HEK293 (cell line): ENCODE measurements at regions not wholly inside any gene's neighbourhood (a gene's known extent, or its start where the extent isn't known, plus 50 kb on each side); places are given as distances from the start of the nearest gene placed in this dataset.

Source experiments
- CTCF ChIA-PET: fragments of 350-600 bp; formaldehyde crosslinking; extraction: SDS; loops from one replicate; lab custom pipeline; 2021; ENCODE audit warnings: antibody characterized with exemption; lab: Yijun Ruan, JAX
- POLR2A ChIA-PET: fragments of 300-600 bp; formaldehyde crosslinking; extraction: SDS; loops from one replicate; lab custom pipeline; 2020; ENCODE audit warnings: antibody characterized with exemption, inconsistent platforms; lab: Yijun Ruan, JAX
- H3K27ac ChIP-seq: fragments of 200-500 bp; sonication (Bioruptor generic); 2 replicates; pipeline ENCODE4 v1.5.1; 2014; ENCODE audit warnings: low read depth, low read length, control low read depth, inconsistent platforms; ENCODE audit errors: extremely low read depth
- H3K36me3 ChIP-seq, 2 experiments: fragments of 200-500 bp in 1 of 2; sonication (Bioruptor generic) in 1 of 2; 1 replicate in 1 of 2; 2 replicates in 1 of 2; pipeline ENCODE4 v1.5.1; 2014 to 2017; ENCODE audit warnings: inconsistent platforms in 2 of 2, low read length in 2 of 2; ENCODE audit not compliant: control insufficient read depth in 2 of 2, insufficient read depth in 1 of 2
- H3K4me1 ChIP-seq: fragments of 200-500 bp; sonication (Bioruptor generic); 2 replicates; pipeline ENCODE4 v1.5.1; 2014; ENCODE audit warnings: mild to moderate bottlenecking, low read length, inconsistent platforms; ENCODE audit not compliant: control insufficient read depth, insufficient read depth
- H3K4me3 ChIP-seq: 2 replicates; pipeline ENCODE4 v1.5.1; 2011; ENCODE audit warnings: low read depth, mild to moderate bottlenecking, control low read depth, low read length, moderate library complexity
- H3K9me3 ChIP-seq: fragments of 200-500 bp; sonication (Bioruptor generic); 2 replicates; pipeline ENCODE4 v1.5.1; 2014; ENCODE audit warnings: low read depth, low read length, inconsistent platforms; ENCODE audit not compliant: control insufficient read depth, insufficient read depth
- GLI2 ChIP-seq: fragments of 450-650 bp; formaldehyde crosslinking; IDR thresholded peaks from 2 replicates; pipeline ENCODE4; 2017; ENCODE audit warnings: missing biosample characterization, missing genetic modification characterization, low read depth, borderline replicate concordance
- KLF9 ChIP-seq: fragments of 450-650 bp; formaldehyde crosslinking; IDR thresholded peaks from 2 replicates; pipeline ENCODE4 v1.5.1; 2016; ENCODE audit warnings: missing biosample characterization, missing genetic modification characterization, low read depth
- MEIS1 ChIP-seq: sonication (generic); formaldehyde crosslinking; IDR thresholded peaks from 2 replicates; pipeline ENCODE4 v1.8.1; 2022; ENCODE audit warnings: missing genetic modification reagents, mild to moderate bottlenecking, borderline replicate concordance
- SALL2 ChIP-seq: fragments of 450-650 bp; formaldehyde crosslinking; IDR thresholded peaks from 2 replicates; pipeline ENCODE4 v1.5.0; 2017; ENCODE audit warnings: missing biosample characterization, mild to moderate bottlenecking, missing genetic modification characterization, borderline replicate concordance
- TRIM28 ChIP-seq: IDR thresholded peaks from 2 replicates; pipeline ENCODE4 v1.6.1; 2011; ENCODE audit warnings: low read length, control low read depth, borderline replicate concordance
- ZNF223 ChIP-seq: fragments of 450-650 bp; formaldehyde crosslinking; IDR thresholded peaks from 2 replicates; pipeline ENCODE4 v1.5.1; 2016; ENCODE audit warnings: missing biosample characterization, missing genetic modification characterization
- ZNF292 ChIP-seq: fragments of 450-650 bp; formaldehyde crosslinking; IDR thresholded peaks from 2 replicates; pipeline ENCODE4 v1.5.1; 2016; ENCODE audit warnings: low read depth, missing biosample characterization, missing genetic modification characterization, borderline replicate concordance
- ZNF433 ChIP-seq: fragments of 450-650 bp; formaldehyde crosslinking; IDR thresholded peaks from 2 replicates; pipeline ENCODE4 v1.5.1; 2016; ENCODE audit warnings: missing biosample characterization, missing genetic modification characterization, low read depth
- ZSCAN23 ChIP-seq: fragments of 450-650 bp; formaldehyde crosslinking; IDR thresholded peaks from 2 replicates; pipeline ENCODE4 v1.5.1; 2016; ENCODE audit warnings: missing biosample characterization, missing genetic modification characterization
- TF ChIP-seq, protein P1 (sequence below): fragments of 450-650 bp; formaldehyde crosslinking; IDR thresholded peaks from 2 replicates; pipeline ENCODE4 v1.5.1; 2017; ENCODE audit warnings: missing biosample characterization, missing genetic modification characterization
- TF ChIP-seq, protein P2 (sequence below): fragments of 450-650 bp; formaldehyde crosslinking; IDR thresholded peaks from 2 replicates; pipeline ENCODE4 v1.5.1; 2016; ENCODE audit warnings: missing biosample characterization, missing genetic modification characterization, borderline replicate concordance
- TF ChIP-seq, protein P3 (sequence below): fragments of 450-650 bp; IDR thresholded peaks from 2 replicates; pipeline ENCODE4 v1.5.1; 2018; ENCODE audit warnings: missing biosample characterization, mild to moderate bottlenecking, missing genetic modification characterization
- TF ChIP-seq, protein P4 (sequence below): fragments of 450-650 bp; formaldehyde crosslinking; IDR thresholded peaks from 2 replicates; pipeline ENCODE4 v1.5.1; 2017; ENCODE audit warnings: missing biosample characterization, missing genetic modification characterization
- TF ChIP-seq, protein P5 (sequence below): fragments of 450-650 bp; formaldehyde crosslinking; IDR thresholded peaks from 2 replicates; pipeline ENCODE4 v1.5.1; 2016; ENCODE audit warnings: missing biosample characterization, missing genetic modification characterization

DNA sequence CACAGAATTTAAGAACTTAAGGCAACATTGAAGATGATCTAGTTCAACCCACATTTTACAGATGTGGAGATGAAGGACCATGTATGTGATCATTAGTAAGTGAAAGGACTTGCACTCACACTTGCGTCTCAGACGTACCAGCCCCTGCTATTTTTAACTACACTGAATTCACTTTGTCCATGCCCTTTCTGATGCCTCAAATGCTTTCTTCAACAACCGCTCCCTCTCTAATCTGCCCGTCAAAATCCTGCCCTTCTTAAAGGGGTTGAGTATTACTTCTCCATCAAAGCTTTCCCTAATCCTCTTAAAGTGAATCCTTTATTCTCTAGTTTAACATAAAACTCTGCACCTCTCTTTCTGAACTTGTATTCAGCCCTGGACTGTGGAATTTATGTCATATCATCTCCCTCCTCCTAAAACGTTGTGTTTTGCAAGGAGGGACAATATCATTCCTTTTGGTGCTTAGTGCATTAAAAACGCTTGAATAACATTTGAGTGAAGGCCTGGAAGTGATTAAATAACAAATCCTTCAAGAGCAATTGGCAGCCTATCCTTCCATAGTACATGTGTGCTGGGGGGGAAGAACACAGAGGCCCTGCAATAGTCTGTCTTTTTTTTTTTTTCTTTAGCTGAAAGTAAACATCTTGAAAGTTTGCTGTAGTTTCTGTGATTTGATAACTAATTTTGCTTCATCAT lies 493.3 kb downstream of the LMO7 start:
- H3K4me1 ChIP-seq, result no peaks in the 10 kb centered on the region
- ChIA-PET CTCF (interaction anchor here (0.6 to 0.7 kb wide), 2 partner anchors 170 to 1262 kb away, joined by 3 to 4 read pairs; no protein-coding TSS in a partner anchor), POLR2A (no interaction called here)
- no peaks in the 10 kb centered on the region for H3K9me3 ChIP-seq
- TF ChIP-seq, protein P1, sequence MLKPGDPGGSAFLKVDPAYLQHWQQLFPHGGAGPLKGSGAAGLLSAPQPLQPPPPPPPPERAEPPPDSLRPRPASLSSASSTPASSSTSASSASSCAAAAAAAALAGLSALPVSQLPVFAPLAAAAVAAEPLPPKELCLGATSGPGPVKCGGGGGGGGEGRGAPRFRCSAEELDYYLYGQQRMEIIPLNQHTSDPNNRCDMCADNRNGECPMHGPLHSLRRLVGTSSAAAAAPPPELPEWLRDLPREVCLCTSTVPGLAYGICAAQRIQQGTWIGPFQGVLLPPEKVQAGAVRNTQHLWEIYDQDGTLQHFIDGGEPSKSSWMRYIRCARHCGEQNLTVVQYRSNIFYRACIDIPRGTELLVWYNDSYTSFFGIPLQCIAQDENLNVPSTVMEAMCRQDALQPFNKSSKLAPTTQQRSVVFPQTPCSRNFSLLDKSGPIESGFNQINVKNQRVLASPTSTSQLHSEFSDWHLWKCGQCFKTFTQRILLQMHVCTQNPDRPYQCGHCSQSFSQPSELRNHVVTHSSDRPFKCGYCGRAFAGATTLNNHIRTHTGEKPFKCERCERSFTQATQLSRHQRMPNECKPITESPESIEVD (tag by site-specific recombination), result no peak
- TF ChIP-seq, protein P2, sequence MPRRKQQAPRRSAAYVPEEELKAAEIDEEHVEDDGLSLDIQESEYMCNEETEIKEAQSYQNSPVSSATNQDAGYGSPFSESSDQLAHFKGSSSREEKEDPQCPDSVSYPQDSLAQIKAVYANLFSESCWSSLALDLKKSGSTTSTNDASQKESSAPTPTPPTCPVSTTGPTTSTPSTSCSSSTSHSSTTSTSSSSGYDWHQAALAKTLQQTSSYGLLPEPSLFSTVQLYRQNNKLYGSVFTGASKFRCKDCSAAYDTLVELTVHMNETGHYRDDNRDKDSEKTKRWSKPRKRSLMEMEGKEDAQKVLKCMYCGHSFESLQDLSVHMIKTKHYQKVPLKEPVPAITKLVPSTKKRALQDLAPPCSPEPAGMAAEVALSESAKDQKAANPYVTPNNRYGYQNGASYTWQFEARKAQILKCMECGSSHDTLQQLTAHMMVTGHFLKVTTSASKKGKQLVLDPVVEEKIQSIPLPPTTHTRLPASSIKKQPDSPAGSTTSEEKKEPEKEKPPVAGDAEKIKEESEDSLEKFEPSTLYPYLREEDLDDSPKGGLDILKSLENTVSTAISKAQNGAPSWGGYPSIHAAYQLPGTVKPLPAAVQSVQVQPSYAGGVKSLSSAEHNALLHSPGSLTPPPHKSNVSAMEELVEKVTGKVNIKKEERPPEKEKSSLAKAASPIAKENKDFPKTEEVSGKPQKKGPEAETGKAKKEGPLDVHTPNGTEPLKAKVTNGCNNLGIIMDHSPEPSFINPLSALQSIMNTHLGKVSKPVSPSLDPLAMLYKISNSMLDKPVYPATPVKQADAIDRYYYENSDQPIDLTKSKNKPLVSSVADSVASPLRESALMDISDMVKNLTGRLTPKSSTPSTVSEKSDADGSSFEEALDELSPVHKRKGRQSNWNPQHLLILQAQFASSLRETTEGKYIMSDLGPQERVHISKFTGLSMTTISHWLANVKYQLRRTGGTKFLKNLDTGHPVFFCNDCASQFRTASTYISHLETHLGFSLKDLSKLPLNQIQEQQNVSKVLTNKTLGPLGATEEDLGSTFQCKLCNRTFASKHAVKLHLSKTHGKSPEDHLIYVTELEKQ, result no peak
- TF ChIP-seq SALL2 (tag by site-specific recombination), result no peak
- TF ChIP-seq, protein P3, sequence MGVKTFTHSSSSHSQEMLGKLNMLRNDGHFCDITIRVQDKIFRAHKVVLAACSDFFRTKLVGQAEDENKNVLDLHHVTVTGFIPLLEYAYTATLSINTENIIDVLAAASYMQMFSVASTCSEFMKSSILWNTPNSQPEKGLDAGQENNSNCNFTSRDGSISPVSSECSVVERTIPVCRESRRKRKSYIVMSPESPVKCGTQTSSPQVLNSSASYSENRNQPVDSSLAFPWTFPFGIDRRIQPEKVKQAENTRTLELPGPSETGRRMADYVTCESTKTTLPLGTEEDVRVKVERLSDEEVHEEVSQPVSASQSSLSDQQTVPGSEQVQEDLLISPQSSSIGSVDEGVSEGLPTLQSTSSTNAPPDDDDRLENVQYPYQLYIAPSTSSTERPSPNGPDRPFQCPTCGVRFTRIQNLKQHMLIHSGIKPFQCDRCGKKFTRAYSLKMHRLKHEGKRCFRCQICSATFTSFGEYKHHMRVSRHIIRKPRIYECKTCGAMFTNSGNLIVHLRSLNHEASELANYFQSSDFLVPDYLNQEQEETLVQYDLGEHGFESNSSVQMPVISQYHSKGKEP, result no peak
- TF ChIP-seq MEIS1 (CRISPR knock-in tag), result no peak
- no peak for TF ChIP-seq ZNF223
- TF ChIP-seq TRIM28, result no peak
- TF ChIP-seq KLF9 (tag by site-specific recombination), result no peak
- TF ChIP-seq ZSCAN23 (tag by site-specific recombination), result no peak
- no peak for TF ChIP-seq GLI2 (tag by site-specific recombination)
- TF ChIP-seq, protein P4, sequence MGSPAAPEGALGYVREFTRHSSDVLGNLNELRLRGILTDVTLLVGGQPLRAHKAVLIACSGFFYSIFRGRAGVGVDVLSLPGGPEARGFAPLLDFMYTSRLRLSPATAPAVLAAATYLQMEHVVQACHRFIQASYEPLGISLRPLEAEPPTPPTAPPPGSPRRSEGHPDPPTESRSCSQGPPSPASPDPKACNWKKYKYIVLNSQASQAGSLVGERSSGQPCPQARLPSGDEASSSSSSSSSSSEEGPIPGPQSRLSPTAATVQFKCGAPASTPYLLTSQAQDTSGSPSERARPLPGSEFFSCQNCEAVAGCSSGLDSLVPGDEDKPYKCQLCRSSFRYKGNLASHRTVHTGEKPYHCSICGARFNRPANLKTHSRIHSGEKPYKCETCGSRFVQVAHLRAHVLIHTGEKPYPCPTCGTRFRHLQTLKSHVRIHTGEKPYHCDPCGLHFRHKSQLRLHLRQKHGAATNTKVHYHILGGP, result no peak
- no peak for TF ChIP-seq ZNF292
- TF ChIP-seq, protein P5, sequence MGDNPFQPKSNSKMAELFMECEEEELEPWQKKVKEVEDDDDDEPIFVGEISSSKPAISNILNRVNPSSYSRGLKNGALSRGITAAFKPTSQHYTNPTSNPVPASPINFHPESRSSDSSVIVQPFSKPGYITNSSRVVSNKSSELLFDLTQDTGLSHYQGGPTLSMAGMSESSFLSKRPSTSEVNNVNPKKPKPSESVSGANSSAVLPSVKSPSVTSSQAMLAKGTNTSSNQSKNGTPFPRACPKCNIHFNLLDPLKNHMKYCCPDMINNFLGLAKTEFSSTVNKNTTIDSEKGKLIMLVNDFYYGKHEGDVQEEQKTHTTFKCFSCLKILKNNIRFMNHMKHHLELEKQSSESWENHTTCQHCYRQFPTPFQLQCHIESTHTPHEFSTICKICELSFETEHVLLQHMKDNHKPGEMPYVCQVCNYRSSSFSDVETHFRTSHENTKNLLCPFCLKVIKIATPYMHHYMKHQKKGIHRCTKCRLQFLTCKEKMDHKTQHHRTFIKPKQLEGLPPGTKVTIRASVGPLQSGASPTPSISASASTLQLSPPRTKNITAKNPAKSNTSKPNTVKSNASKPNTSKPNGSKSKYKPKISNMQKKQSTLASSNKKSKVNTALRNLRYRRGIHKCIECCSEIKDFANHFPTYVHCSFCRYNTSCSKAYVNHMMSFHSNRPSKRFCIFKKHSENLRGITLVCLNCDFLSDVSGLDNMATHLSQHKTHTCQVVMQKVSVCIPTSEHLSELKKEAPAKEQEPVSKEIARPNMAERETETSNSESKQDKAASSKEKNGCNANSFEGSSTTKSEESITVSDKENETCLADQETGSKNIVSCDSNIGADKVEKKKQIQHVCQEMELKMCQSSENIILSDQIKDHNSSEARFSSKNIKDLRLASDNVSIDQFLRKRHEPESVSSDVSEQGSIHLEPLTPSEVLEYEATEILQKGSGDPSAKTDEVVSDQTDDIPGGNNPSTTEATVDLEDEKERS (tag by site-specific recombination), result no peak
- TF ChIP-seq ZNF433, result no peak
- no peak overlapping the region for H3K27ac ChIP-seq
- no peak overlapping the region for H3K4me3 ChIP-seq
- no peaks in the 10 kb centered on the region for H3K36me3 ChIP-seq
